HG03045 (cell line): ENCODE measurements at regions not wholly inside any gene's neighbourhood (a gene's known extent, or its start where the extent isn't known, plus 50 kb on each side); places are given as distances from the start of the nearest gene placed in this dataset.
"Not testable (repeated sequence)": the region's sequence is repeated elsewhere in the genome, so short reads cannot be mapped to it uniquely, and the experiment has no call there.

Source experiments
- ATAC-seq: cut with Tn5 transposase; IDR thresholded peaks from one replicate; pipeline ENCODE4 v1.9.1; 2021; ENCODE audit warnings: mild to moderate bottlenecking, moderate library complexity; ENCODE audit not compliant: unreplicated experiment

- ATAC-seq: no peak
These were observed 170.4 kb downstream of the PTPRC start for GRCh38 chr1:198809247-198809646.

- ATAC-seq: no peak
These were observed 172.6 kb downstream of the PTPRC start for GRCh38 chr1:198811449-198811848.

GRCh38 chr1:198823626-198824025 lies 184.8 kb downstream of the PTPRC start:
- no peak for ATAC-seq

- ATAC-seq: no peak
These were observed 186.4 kb downstream of the PTPRC start for GRCh38 chr1:198825254-198825653.

- no peak for ATAC-seq
These were observed 190.5 kb downstream of the PTPRC start for GRCh38 chr1:198829356-198829755.

GRCh38 chr1:198829944-198830343 lies 191.1 kb downstream of the PTPRC start:
- ATAC-seq: no peak

- ATAC-seq: no peak
These were observed 191.6 kb downstream of the PTPRC start for GRCh38 chr1:198830412-198830811.

- no peak for ATAC-seq
These were observed 195.1 kb downstream of the PTPRC start for GRCh38 chr1:198833706-198834503.

- no peak for ATAC-seq
These were observed 198.6 kb downstream of the PTPRC start for GRCh38 chr1:198837278-198838021.

- ATAC-seq: no peak
These were observed 199.1 kb downstream of the PTPRC start for GRCh38 chr1:198838022-198838342.

GRCh38 chr1:198841477-198841876 lies 202.6 kb downstream of the PTPRC start:
- ATAC-seq: no peak

GRCh38 chr1:198842686-198843085 lies 203.8 kb downstream of the PTPRC start:
- ATAC-seq: no peak

GRCh38 chr1:198845271-198845670 lies 206.4 kb downstream of the PTPRC start:
- ATAC-seq: no peak

GRCh38 chr1:198845851-198846250 lies 207.0 kb downstream of the PTPRC start:
- no peak for ATAC-seq

- ATAC-seq: no peak
These were observed 207.7 kb downstream of the PTPRC start for GRCh38 chr1:198846556-198846955.

- no peak for ATAC-seq
These were observed 209.4 kb downstream of the PTPRC start for GRCh38 chr1:198848206-198848605.

- no peak for ATAC-seq
These were observed 209.8 kb downstream of the PTPRC start for GRCh38 chr1:198848649-198849048.

- no peak for ATAC-seq
These were observed 210.3 kb downstream of the PTPRC start for GRCh38 chr1:198849093-198849492.

GRCh38 chr1:198850196-198850595 lies 211.4 kb downstream of the PTPRC start:
- no peak for ATAC-seq

- ATAC-seq: not testable (repeated sequence)
These were observed 212.1 kb downstream of the PTPRC start for GRCh38 chr1:198850966-198851365.

- ATAC-seq: no peak
These were observed 217.8 kb downstream of the PTPRC start for GRCh38 chr1:198856601-198857000.

GRCh38 chr1:198858033-198858432 lies 219.2 kb downstream of the PTPRC start:
- ATAC-seq: no peak
